Motor neuron (in vitro differentiated cells): ENCODE measurements at regions not wholly inside any gene's neighbourhood (a gene's known extent, or its start where the extent isn't known, plus 50 kb on each side); places are given as distances from the start of the nearest gene placed in this dataset.

Experiments
- ATAC-seq, 8 experiments: fragments of 200-7000 bp; cut with Tn5 transposase; replicated peaks in 6 of 8; 2 replicates each; pipeline ENCODE4 v1.8.0; 2021; ENCODE audit warnings: mild to moderate bottlenecking in 8 of 8, moderate library complexity in 8 of 8
- H3K27ac ChIP-seq, 2 donors: fragments of 250-450 bp; sonication (Bioruptor Pico); 2 replicates each; pipeline ENCODE4 v1.9.0; 2021; ENCODE audit warnings: antibody characterized with exemption in 2 of 2, mild to moderate bottlenecking in 2 of 2, moderate library complexity in 1 of 2
- H3K4me1 ChIP-seq, 2 donors: fragments of 250-450 bp; sonication (Bioruptor Pico); replicated peaks in 1 of 2; 2 replicates each; pipeline ENCODE4 v1.6.1; 2021; ENCODE audit warnings: antibody characterized with exemption in 2 of 2, mild to moderate bottlenecking in 2 of 2, moderate library complexity in 1 of 2
- H3K4me3 ChIP-seq, 5 donors: fragments of 250-450 bp; sonication (Bioruptor Pico); 2 replicates each; pipeline ENCODE4 v1.9.0; 2021; ENCODE audit warnings: antibody characterized with exemption in 5 of 5, mild to moderate bottlenecking in 5 of 5, moderate library complexity in 4 of 5
- WGBS, 10 experiments: fragments of 450-650 bp; shearing (Covaris generic); methylation state at CpG; one replicate each; pipeline ENCODE4 v1.0.0; 2022; 5-methylcytosine and 5-hydroxymethylcytosine counted together
- in situ Hi-C, 9 experiments: fragments of 400-800 bp; cut with MboI; loops; one replicate each; pipeline ENCODE4 v1.15.0; 2021; ENCODE audit warnings: low sequenced_read_pairs in 9 of 9, low pct_unique_long_range_greater_than_20kb in 2 of 9; ENCODE audit not compliant: unreplicated experiment in 9 of 9

DNA sequence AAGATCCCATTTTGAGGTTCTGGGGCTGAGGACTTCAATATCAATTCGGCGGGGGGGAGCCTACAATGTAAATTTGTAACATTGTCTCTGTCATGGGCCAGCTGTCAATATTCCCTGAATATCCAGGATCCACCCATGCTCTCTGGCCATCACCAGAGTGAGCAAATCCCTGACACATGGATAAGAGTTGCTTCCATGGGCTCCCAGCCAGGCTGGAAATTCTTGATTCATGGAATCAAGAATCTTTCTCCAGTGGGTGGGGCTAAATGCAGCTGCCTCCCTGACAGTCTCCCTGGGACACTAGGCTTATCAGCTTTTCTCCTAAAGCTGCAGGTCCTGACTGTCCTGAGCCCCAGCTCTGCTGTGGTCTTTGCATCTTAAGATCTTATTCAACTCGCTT lies 86.9 kb upstream of the IGLL5 start:
- Histone ChIP-seq H3K4me1 (no peaks in the 10 kb centered on the region), H3K27ac (peak overlapping the region in 1 of 2 donors; percentile 49), H3K4me3 (no peak overlapping the region)
- ATAC-seq, result peak in 3 of 8 experiments; percentile 58 to 76 (median 63)
- WGBS, 10 experiments, result 0 to 92% (median 57%) methylated on average over 1 to 3 of the region's 3 CpGs; no CpG with 5 or more reads in 5 of the 10 experiments
- in situ Hi-C loops, result no loop called here

DNA sequence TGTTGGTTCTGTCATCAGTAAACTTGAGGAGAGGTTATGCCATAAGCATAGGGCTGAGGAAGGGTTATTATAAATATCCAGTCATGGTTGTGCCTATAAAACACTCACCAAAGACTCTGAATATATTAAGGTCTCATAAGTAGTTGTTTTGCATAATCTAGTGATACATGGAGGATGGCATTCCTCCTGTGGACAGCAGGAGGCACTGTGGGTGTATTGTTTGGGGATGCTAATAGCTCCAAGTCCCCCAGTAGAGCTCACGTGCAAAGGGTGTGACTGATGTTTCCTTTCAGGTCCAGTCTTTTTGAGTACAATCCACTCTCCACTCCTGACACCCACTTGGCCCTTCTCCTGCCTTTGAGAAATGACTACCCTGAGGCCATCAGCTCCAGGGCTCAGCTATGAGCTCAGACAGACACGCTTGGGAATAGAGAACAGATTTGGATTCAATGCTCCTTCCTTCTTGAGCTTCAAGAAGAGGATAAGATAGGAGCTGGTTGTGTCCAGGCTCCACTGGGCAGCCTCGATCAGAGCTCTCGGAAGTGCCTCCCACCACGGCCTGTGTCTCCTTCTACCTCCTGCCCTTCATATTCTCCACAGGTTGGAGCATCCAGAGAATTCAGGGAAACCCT lies 85.2 kb upstream of the IGLL5 start:
- no peak overlapping the region for H3K4me3 ChIP-seq
- in situ Hi-C loops, result no loop called here
- ATAC-seq, result peak in 3 of 8 experiments; percentile 11 to 66 (median 40)
- H3K4me1 ChIP-seq, result no peaks in the 10 kb centered on the region
- peak overlapping the region; percentile 30 to 68 for H3K27ac ChIP-seq
- WGBS, 10 experiments, result 21 to 100% (median 45%) methylated on average over 1 to 5 of the region's 5 CpGs; no CpG with 5 or more reads in 2 of the 10 experiments

DNA sequence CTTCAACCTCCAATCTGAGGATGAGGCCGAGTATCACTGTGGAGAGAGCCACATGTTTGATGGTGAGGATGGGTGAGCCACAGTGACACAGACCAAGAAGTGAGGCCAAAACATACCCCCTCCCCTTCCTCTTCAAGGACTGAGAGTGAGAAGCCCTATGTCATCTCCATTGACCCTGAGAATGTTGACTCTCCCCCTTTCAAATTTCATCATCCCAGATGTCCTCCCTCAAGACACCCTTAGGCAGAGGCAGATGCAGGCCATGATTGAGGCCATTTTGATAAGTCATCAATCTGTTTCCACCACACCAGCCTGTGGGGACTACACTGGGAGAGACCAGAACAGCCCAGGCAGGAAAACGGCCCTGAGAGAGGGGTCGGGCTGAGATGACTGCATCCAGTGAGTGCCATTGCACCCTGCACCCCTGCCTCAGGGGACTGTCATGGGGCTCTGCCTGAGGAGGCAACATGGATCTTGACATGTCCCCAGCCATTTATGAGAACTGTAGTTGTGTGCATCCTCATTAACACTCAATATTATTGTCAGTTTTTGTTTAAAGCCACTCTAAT lies 84.2 kb upstream of the IGLL5 start:
- Histone ChIP-seq H3K27ac (peak overlapping the region in 1 of 2 donors; percentile 47), H3K4me1 (no peaks in the 10 kb centered on the region), H3K4me3 (no peak overlapping the region)
- ATAC-seq, result peak in 1 of 8 experiments; percentile 34
- 20 to 44% (median 39%) methylated on average over 1 to 3 of the region's 3 CpGs; no CpG with 5 or more reads in 6 of the 10 experiments for WGBS, 10 experiments
- in situ Hi-C loops, result no loop called here

DNA sequence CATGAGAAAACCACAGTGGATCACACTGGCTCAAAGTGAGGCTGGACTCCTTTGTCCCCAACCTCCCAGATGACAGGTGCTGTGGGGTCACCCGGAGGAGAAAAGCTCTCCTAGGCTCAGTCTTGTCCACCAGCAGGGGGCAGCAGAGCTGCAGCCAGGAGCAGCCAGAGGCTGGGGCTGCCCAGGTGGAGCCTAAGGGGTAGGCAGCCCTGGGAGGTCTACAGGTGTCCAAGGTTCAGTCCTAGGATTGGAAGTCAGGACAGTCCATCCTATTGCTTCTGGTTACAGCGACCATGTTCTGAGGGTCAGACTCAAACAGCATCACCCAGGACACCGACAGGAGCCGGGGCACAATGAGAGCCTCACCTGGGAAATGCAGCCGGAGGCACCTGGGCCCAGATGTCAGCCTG lies 77.6 kb upstream of the IGLL5 start:
- in situ Hi-C loops, result no loop called here
- Histone ChIP-seq H3K4me1 (no peaks in the 10 kb centered on the region), H3K27ac (peak overlapping the region in 1 of 2 donors; percentile 41), H3K4me3 (no peak overlapping the region)
- WGBS, 10 experiments, result 20 to 57% (median 40%) methylated on average over 1 of the region's 5 CpGs; no CpG with 5 or more reads in 7 of the 10 experiments
- ATAC-seq, result peak in 2 of 8 experiments; percentile 67 to 73

DNA sequence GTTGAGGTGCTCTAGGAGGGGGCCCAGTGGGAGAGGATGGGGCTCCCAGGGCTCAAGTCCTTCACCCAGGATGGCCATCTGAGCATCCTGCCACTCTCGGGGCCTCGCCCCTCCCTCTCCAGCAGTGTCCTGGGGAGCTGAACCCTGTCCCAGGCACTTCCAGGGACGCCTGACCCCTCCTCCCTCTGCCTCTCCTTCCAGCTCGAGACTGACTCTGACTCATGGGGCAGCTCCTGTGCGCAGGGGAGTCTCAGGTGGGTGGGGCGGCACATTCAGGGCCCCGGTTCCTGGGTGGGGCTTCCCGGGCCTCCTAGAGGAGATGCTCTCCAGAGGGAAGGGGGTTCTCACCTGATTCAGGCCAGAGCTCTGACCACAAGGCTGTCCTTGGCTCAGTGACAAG lies 77.1 kb upstream of the IGLL5 start:
- peak in 2 of 8 experiments; percentile 35 to 49 for ATAC-seq
- H3K27ac ChIP-seq, result peak overlapping the region; percentile 39 to 41
- WGBS, 10 experiments, result 24% methylated on average over 2 of the region's 8 CpGs; no CpG with 5 or more reads in 9 of the 10 experiments
- in situ Hi-C loops, result no loop called here
- no peaks in the 10 kb centered on the region for H3K4me1 ChIP-seq
- H3K4me3 ChIP-seq, result no peak overlapping the region

DNA sequence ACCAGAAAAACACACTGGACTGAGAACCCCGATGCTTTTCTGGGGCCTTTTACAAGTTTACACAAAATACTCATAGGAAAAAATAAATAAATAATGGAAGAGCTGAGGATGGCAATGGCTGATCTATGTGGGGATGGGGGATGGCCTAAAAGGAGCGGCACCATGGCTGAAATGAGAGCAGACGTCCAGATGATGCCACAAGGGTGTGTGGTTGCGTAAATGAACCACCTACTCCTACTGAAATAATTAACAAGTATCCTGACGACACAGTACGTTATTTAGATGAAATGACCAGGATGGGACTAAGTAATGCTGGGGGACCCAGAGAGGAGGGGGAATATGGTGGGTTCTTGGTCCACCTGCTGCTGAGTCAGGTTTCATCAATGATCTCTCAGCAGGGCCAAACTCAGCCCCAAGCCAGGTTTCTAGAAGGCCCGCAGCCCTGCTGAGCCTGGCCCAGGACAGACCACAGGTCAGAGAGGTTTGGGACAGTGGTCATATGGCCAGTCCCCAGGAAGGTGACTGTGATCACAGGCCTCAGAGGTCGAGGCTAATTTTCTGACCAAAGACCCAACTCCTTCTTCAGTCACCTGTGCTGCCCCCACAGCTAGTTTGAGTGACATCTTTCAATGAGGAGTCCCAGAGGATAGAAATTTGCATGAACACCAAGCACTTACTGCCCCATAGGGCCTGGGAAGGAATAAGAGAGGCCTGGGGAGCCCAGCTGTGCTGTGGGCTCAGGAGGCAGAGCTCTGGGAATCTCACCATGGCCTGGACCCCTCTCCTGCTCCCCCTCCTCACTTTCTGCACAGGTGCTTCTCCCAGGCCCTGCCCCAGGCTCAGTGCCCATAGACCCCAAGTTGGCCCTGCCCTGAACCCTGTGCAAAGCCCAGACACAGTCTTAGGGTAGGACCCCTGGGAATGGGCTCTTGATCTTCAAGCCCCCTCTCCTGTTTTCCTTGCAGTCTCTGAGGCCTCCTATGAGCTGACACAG lies 76.3 kb upstream of the IGLL5 start:
- H3K4me3 ChIP-seq, result no peak overlapping the region
- 33 to 75% (median 63%) methylated on average over 1 to 7 of the region's 8 CpGs for WGBS, 10 experiments
- ATAC-seq, result no peak
- H3K4me1 ChIP-seq, result no peaks in the 10 kb centered on the region
- in situ Hi-C loops, result no loop called here
- peak overlapping the region; percentile 39 to 53 for H3K27ac ChIP-seq

DNA sequence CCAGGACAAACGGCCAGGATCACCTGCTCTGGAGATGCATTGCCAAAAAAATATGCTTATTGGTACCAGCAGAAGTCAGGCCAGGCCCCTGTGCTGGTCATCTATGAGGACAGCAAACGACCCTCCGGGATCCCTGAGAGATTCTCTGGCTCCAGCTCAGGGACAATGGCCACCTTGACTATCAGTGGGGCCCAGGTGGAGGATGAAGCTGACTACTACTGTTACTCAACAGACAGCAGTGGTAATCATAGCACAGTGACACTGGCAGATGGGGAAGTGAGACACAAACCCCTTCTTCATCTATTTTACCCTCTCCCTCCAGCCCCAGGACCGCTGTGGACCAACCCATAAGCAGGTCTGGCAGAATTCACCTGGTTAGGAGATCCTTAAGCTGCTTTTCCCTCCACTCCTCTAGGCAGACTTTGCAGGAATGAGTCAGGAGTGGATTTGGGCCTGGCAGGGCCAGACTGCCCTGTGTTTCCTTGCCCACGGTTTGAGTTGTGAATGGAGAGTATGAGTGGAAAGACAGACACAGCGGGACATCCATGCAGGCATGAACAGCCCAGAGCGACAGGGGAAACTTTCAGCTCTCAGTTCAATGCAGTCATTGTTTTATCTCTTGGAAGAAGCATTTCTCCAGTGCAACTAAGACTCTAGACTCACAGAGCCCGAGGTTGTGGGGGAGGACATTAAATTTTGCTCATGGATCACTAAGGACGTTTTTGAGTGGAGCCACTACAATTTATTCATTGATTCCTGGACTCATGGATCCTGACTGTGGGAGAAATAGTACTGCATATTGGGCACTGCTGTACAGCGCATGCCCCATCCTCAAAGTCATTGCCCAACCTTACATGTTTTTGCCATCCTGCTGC lies 75.3 kb upstream of the IGLL5 start:
- in situ Hi-C loops, result no loop called here

DNA sequence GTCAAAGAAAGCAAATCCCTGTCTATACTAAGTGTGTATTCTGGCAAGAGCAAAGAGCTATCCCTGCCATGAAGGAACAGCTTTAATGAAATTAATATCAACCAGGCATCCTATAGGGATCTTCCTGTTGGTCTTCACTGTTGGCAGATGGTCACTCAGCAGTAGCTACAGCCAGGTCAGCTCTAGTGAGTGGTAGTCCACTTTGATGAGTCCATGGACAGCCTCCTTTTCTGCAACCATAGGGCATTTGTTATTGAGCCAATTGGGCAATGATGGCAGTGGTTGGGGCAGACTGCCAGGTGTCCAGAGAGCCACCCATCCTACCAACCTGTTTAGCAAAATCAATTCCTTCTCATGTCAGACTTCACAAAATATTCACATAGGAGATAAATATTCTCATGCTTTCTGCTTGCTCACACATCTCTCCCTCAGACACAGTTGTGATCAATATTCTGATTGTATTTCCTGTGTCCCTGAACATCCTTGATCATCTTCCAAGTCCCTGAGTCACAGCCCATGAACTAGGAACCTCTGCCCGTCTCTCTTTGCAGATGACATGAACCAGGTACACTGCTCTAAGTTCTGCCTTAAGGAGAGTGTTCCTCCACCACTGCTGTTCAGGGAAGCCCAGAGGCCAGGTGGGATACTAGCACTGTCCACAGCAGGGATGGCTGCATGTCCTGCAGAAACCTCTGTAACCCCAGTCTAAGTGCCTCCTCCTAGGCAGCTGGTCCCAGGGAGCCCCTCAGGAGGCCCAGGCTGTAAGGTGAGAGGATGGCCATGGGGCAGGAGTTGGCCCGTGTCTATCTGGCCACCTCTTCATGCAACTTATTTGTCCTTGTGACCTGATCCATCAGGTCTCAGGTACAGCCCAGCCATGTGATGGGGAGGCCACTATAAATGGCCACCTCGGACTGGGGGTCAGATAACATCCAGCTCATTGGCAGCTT lies 74.2 kb upstream of the IGLL5 start:
- Histone ChIP-seq H3K4me1 (no peaks in the 10 kb centered on the region), H3K27ac (no peak overlapping the region), H3K4me3 (no peak overlapping the region)
- in situ Hi-C loops, result no loop called here
- no peak for ATAC-seq
- WGBS, 10 experiments, result 0 to 78% (median 44%) methylated on average over 1 of the region's 3 CpGs; no CpG with 5 or more reads in 6 of the 10 experiments

More for the DNA sequence above, 75.3 kb upstream of the IGLL5 start:
- Histone ChIP-seq H3K27ac (peak overlapping the region; percentile 39 to 53), H3K4me3 (no peak overlapping the region), H3K4me1 (no peaks in the 10 kb centered on the region)
- no peak for ATAC-seq
- 0 to 64% (median 39%) methylated on average over 1 to 7 of the region's 10 CpGs; no CpG with 5 or more reads in 1 of the 10 experiments for WGBS, 10 experiments

DNA sequence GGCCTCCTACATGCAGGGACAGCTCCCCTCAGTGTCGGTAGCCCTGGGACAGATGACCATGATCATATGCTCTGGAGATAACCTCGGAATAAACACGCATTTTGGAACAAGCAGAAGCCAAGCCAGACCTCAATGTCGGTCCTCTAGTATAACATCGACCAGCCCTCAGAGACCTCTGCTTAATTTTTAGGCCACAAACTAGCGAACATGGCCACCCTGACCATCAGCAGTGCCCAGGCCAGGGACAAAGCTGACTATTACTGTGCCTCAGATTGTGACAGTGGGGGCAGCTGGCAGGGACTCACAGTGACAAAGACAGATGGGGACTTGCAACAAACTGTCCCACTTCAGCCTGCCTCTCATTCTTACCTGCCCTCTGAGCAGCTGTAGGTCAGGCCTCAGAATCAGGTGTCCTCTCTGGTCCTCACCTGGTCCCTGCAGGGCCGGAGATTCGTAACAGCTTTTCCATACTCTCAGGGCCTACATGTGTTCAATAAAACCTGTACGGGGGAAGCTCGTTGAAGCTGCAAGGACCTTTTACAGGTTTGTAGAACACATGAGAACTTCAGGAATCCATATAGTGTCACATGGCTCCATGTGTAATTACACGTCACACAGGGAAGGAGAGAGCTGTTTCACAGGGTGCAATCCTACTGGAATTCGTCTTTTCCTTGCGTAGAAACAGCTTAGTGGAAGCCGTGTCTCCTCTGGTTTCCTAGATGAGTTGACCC lies 72.8 kb upstream of the IGLL5 start:
- Histone ChIP-seq H3K27ac (peak overlapping the region; percentile 20 to 39), H3K4me3 (no peak overlapping the region), H3K4me1 (no peaks in the 10 kb centered on the region)
- no peak for ATAC-seq
- in situ Hi-C loops, result no loop called here
- 20 to 90% (median 67%) methylated on average over 1 to 12 of the region's 14 CpGs; no CpG with 5 or more reads in 3 of the 10 experiments for WGBS, 10 experiments

DNA sequence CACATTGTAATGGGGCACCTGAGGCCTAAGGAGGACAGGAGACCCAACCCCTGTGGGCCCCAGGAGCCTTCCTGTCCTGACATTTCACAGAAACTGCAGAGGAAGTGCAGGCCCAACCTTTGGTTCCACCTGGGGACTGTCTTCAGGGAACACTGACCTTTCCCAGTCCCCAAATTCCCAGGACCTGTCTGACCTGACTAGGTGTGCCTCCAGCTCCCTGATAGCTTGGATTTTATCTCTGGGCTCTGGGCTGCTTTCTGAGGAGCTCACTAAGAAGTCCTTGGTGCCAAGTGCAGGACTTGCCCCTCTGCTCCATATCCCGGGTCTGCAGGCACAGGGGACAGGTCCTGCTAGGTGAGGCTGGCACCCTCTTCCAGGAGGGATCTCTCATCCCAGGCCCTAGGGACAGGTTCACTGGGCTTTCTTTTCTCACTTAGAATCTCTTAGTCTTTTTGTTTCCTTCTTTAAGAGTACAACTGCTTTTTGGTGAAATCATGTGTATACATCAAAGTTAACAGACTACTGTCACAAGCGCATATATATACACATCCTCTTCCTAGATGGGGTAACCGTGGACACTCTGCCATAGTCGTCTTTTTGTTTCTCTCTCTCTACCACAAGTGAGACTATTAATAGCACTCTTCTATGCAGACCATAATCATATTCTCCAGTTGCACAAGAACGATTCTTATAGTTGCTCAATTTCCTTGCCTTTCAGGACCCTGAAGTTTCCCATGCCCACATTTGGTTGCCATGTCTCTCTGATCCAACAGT lies 72.0 kb upstream of the IGLL5 start:
- Histone ChIP-seq H3K4me1 (no peaks in the 10 kb centered on the region), H3K4me3 (no peak overlapping the region), H3K27ac (peak overlapping the region; percentile 37 to 39)
- ATAC-seq, result no peak
- 0 to 66% (median 57%) methylated on average over 2 to 5 of the region's 5 CpGs for WGBS, 10 experiments
- in situ Hi-C loops, result no loop called here
